Ascending aorta (tissue), 2 donors: ENCODE measurements at regions not wholly inside any gene's neighbourhood (a gene's known extent, or its start where the extent isn't known, plus 50 kb on each side); places are given as distances from the start of the nearest gene placed in this dataset.
"Not testable (repeated sequence)": the region's sequence is repeated elsewhere in the genome, so short reads cannot be mapped to it uniquely, and the experiment has no call there.

Source experiments
- DNase-seq, 2 donors: peaks; one replicate each; pipeline ENCODE4 v3.0.0-alpha.2; 2019; ENCODE audit warnings: low spot score in 2 of 2
- H3K27ac ChIP-seq, 2 donors: fragments of 200-600 bp; sonication (generic); one replicate each; pipeline ENCODE4 v1.5.1; 2016 to 2017; ENCODE audit warnings: mild to moderate bottlenecking in 1 of 2
- H3K27me3 ChIP-seq: fragments of 200-600 bp; sonication (generic); one replicate; pipeline ENCODE4 v1.5.1; 2017
- H3K36me3 ChIP-seq, 2 donors: fragments of 200-600 bp; sonication (generic); one replicate each; pipeline ENCODE4 v1.5.1; 2016
- H3K4me1 ChIP-seq, 2 donors: fragments of 200-600 bp; sonication (generic); one replicate each; pipeline ENCODE4 v1.5.1; 2016 to 2017; ENCODE audit warnings: mild to moderate bottlenecking in 1 of 2
- H3K4me3 ChIP-seq, 2 donors: fragments of 200-600 bp; sonication (generic); one replicate each; pipeline ENCODE4 v1.5.1; 2016 to 2017; ENCODE audit warnings: mild to moderate bottlenecking in 1 of 2
- H3K9me3 ChIP-seq, 2 donors: fragments of 200-600 bp; sonication (generic); one replicate each; pipeline ENCODE4 v1.5.1; 2016
- intact Hi-C: fragments of 100-400 bp; cut with DNase I; formaldehyde crosslinking; loops from one replicate; pipeline ENCODE4 v1.15.1; 2023
- TF ChIP-seq, protein P1 (sequence below), 3 experiments: fragments of 200-600 bp in 2 of 3; fragments of 450-650 bp in 1 of 3; sonication (generic) in 2 of 3; IDR thresholded peaks; one replicate each; pipeline ENCODE4 v1.5.1; 2016 to 2019; ENCODE audit warnings: antibody characterized with exemption in 3 of 3, mild to moderate bottlenecking in 1 of 3, moderate library complexity in 1 of 3

DNA sequence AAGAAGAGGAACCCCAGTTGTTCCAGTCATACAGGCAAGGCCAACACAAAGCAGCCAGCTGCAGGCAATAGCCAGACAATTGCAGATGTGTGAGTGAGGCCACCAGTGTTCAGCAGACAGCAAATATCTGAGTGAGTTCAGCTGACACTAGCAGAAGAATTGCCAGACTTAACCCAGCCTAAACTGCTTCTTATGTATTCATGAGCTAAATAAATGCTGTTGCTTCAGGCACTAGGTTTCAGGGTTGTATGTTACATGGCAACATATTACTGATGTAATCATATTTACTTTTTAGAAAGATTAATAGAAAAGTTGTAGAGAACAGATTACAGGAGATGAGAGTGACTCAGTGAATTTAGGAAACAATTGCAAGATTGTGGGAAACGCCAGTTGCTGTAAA, 129.8 kb upstream of the CHODL start:
- H3K4me1 ChIP-seq = no peaks in the 10 kb centered on the region
- no peak overlapping the region for H3K27ac ChIP-seq
- intact Hi-C loops = no loop called here
- TF ChIP-seq, protein P1, sequence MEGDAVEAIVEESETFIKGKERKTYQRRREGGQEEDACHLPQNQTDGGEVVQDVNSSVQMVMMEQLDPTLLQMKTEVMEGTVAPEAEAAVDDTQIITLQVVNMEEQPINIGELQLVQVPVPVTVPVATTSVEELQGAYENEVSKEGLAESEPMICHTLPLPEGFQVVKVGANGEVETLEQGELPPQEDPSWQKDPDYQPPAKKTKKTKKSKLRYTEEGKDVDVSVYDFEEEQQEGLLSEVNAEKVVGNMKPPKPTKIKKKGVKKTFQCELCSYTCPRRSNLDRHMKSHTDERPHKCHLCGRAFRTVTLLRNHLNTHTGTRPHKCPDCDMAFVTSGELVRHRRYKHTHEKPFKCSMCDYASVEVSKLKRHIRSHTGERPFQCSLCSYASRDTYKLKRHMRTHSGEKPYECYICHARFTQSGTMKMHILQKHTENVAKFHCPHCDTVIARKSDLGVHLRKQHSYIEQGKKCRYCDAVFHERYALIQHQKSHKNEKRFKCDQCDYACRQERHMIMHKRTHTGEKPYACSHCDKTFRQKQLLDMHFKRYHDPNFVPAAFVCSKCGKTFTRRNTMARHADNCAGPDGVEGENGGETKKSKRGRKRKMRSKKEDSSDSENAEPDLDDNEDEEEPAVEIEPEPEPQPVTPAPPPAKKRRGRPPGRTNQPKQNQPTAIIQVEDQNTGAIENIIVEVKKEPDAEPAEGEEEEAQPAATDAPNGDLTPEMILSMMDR (IDR thresholded peaks at IDR 0.05) = no peak
- H3K36me3 ChIP-seq = no peaks in the 10 kb centered on the region
- no peak for DNase-seq
- H3K9me3 ChIP-seq = no peaks in the 10 kb centered on the region
- H3K4me3 ChIP-seq = no peak overlapping the region
- H3K27me3 ChIP-seq = no peaks in the 10 kb centered on the region

DNA sequence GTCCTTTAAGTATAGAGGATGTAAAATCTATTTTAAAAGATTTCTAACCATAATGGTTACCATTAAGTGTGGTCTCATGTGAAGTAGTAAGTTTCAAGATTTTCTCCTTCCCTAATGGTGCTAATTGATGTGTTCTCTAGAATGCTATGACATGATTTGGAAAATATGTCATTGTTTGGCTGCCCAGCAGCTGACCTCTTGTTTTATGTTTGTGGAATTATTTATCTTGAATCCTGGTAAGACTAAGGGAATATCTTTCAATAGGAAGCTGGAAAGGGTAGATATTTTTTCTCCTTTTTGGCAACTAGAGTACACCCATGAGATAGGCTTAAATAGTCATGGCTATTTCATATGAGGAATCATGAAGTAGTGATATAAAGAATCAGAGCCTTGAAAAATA, 139.8 kb upstream of the CHODL start:
- Histone ChIP-seq H3K4me3 (no peak overlapping the region), H3K9me3 (no peaks in the 10 kb centered on the region), H3K4me1 (no peaks in the 10 kb centered on the region), H3K27ac (no peak overlapping the region), H3K36me3 (no peaks in the 10 kb centered on the region), H3K27me3 (no peaks in the 10 kb centered on the region)
- DNase-seq = no peak
- TF ChIP-seq, protein P1 (IDR thresholded peaks at IDR 0.05) = no peak
- intact Hi-C loops = no loop called here

DNA sequence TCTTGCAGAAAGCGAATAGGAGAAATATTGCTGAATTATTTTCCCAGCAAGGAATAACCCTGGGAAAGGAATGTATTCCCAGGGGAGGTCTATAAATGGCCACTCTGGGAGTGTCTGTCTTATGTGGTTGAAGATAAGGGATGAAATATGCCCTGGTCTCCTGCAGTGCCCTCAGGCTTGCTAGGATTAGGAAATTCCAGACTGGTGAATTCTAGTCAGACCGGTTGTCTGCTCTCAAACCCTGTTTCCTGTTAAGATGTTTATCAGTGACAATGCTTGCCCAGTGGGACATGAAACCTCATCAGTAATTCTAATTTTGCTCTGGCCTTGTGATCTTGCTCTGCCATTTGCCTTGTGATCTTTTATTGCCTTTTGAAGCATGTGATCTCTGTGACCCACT, 148.2 kb upstream of the CHODL start:
- DNase-seq, intact Hi-C loops, H3K4me3 ChIP-seq, H3K27me3 ChIP-seq, H3K4me1 ChIP-seq, H3K36me3 ChIP-seq, H3K27ac ChIP-seq: not testable (repeated sequence)
- peaks cover 0 to 36% of the 10 kb centered on the region in 2 donors for H3K9me3 ChIP-seq

DNA sequence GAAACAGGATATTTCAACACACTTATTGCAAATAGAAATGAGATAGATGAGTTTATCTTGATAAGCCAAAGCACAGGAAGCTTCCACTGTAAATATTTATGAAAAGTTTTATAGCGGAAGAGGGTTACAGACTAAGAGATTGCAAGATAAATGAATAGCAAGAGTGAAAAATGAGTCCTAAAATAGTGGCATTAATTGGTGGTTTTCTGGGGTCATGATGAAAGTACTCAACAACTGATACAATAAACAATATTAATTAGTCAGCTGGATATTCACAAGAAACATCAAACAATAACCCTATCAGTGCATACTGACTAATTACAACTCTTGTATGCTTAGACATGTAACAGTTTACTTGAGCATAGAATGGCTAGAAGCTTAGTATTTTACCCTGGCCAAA, 154.8 kb upstream of the CHODL start:
- H3K9me3 ChIP-seq = peaks cover 0 to 13% of the 10 kb centered on the region in 2 donors
- no peaks in the 10 kb centered on the region for H3K36me3 ChIP-seq
- TF ChIP-seq, protein P1 (IDR thresholded peaks at IDR 0.05) = no peak
- no peak overlapping the region for H3K4me3 ChIP-seq
- H3K27ac ChIP-seq = no peak overlapping the region
- no peaks in the 10 kb centered on the region for H3K27me3 ChIP-seq
- no peak for DNase-seq
- intact Hi-C loops = no loop called here
- no peaks in the 10 kb centered on the region for H3K4me1 ChIP-seq

DNA sequence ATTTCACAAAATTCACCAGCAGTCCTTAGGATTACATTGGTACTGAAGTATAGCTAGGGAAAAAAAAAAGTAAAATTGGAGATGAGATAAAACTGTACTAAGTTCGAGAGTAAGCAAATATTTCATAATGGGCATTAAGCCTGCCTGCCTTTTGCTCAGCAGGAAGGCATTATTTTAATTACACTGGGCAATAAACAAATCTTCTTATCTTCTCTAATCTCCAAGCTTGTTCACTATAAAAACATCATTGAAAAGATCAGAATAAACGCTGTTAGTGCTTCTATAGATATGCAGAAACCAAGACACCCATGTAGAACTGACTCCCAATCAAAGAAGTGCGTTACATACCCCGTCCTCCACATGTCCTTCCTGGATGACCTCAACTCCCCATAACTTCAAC, 174.2 kb upstream of the CHODL start:
- intact Hi-C loops = no loop called here
- Histone ChIP-seq H3K4me1 (no peaks in the 10 kb centered on the region), H3K36me3 (no peaks in the 10 kb centered on the region), H3K4me3 (no peak overlapping the region), H3K9me3 (no peaks in the 10 kb centered on the region), H3K27ac (no peak overlapping the region), H3K27me3 (no peaks in the 10 kb centered on the region)
- TF ChIP-seq, protein P1 (IDR thresholded peaks at IDR 0.05) = no peak
- no peak for DNase-seq

DNA sequence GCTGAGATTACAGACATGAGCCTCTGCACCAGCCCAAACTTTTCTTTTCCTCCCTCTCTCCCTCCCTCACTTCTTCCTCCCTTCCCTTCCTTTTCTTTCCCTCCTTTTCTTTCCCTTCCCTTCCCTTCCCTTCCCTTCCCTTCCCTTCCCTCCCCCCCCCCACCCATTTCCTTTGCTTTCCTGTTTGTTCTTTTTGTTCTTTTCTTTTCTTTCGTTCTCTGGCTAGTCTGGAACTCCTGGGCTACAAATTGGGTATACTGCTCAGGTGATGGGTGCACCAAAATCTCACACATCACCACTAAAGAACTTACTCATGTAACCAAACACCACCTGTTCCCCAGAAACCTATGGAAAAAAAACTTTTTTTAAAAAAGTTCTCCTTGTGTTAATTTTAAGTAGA, 174.8 kb upstream of the CHODL start:
- DNase-seq = no peak
- Histone ChIP-seq H3K27ac (no peak overlapping the region), H3K4me1 (no peaks in the 10 kb centered on the region), H3K4me3 (no peak overlapping the region), H3K27me3 (no peaks in the 10 kb centered on the region), H3K36me3 (no peaks in the 10 kb centered on the region), H3K9me3 (no peaks in the 10 kb centered on the region)
- intact Hi-C loops = no loop called here
- TF ChIP-seq, protein P1 (IDR thresholded peaks at IDR 0.05) = no peak
